ENCODE measurements at regions not wholly inside any gene's neighbourhood (a gene's known extent, or its start where the extent isn't known, plus 50 kb on each side); places are given as distances from the start of the nearest gene placed in this dataset.

DNA sequence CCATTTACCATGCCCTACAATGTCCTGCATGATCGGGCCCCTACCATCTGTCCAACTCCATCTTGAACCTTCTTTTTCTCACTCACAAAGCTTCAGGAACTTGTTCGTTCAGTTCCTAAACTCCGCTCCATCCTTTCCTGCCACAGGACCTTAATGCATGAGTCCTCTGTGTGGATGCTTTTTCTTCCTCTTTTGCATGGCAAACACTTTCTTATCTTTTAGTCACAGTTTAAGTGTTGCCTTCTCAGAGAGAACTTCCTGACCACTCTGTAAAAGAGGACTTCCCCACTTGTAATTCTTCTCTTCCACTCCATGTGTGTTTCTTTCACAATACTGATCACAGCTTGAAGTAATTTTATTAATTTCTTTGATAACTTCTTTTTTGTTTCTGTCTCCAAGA is 54.4 kb upstream of the ETV6 start:
- TF ChIP-seq, protein P1, sequence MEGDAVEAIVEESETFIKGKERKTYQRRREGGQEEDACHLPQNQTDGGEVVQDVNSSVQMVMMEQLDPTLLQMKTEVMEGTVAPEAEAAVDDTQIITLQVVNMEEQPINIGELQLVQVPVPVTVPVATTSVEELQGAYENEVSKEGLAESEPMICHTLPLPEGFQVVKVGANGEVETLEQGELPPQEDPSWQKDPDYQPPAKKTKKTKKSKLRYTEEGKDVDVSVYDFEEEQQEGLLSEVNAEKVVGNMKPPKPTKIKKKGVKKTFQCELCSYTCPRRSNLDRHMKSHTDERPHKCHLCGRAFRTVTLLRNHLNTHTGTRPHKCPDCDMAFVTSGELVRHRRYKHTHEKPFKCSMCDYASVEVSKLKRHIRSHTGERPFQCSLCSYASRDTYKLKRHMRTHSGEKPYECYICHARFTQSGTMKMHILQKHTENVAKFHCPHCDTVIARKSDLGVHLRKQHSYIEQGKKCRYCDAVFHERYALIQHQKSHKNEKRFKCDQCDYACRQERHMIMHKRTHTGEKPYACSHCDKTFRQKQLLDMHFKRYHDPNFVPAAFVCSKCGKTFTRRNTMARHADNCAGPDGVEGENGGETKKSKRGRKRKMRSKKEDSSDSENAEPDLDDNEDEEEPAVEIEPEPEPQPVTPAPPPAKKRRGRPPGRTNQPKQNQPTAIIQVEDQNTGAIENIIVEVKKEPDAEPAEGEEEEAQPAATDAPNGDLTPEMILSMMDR (IDR thresholded peaks at IDR 0.05): no peak
- no peak for TF ChIP-seq EZH2 (IDR thresholded peaks at IDR 0.05; ENCODE audit: borderline replicate concordance, insufficient read depth, low read depth, low read length, poor library complexity, severe bottlenecking)
